CD4-positive, CD25-positive, alpha-beta regulatory T cell (primary cell): ENCODE measurements at regions not wholly inside any gene's neighbourhood (a gene's known extent, or its start where the extent isn't known, plus 50 kb on each side); places are given as distances from the start of the nearest gene placed in this dataset.
"Not testable (repeated sequence)": the region's sequence is repeated elsewhere in the genome, so short reads cannot be mapped to it uniquely, and the experiment has no call there.

Experiments
- ATAC-seq, 2 donors: fragments of 150-1000 bp; cut with Tn5 transposase; one replicate each; pipeline ENCODE4 v1.10.0; 2021; ENCODE audit warnings: low read depth in 2 of 2, moderate number of reproducible peaks in 2 of 2, moderate library complexity in 1 of 2
- DNase-seq, 3 donors: peaks; one replicate each; pipeline versions ENCODE4 v3.0.0 to v3.0.0-alpha.2; 2012 to 2022; ENCODE audit warnings: mixed read lengths in 1 of 3
- H3K27ac ChIP-seq: one replicate; pipeline ENCODE4 v1.7.0; 2013; ENCODE audit warnings: mild to moderate bottlenecking, low read length; ENCODE audit not compliant: insufficient read depth, poor library complexity, severe bottlenecking
- H3K27me3 ChIP-seq: one replicate; pipeline ENCODE4 v1.7.0; 2013; ENCODE audit warnings: low read length; ENCODE audit not compliant: control insufficient read depth, insufficient read depth
- H3K36me3 ChIP-seq: one replicate; pipeline ENCODE4 v1.7.0; 2013; ENCODE audit warnings: mild to moderate bottlenecking, low read length, moderate library complexity; ENCODE audit not compliant: control insufficient read depth, insufficient read depth
- H3K4me1 ChIP-seq: 2 replicates; pipeline ENCODE4 v1.7.0; 2013; ENCODE audit warnings: mild to moderate bottlenecking, low read length; ENCODE audit not compliant: insufficient read depth, control insufficient read depth, poor library complexity, severe bottlenecking
- H3K4me3 ChIP-seq: one replicate; pipeline ENCODE4 v1.7.0; 2013; ENCODE audit warnings: low read depth, mild to moderate bottlenecking, low read length, moderate library complexity
- H3K9me3 ChIP-seq, 2 experiments: 1 replicate in 1 of 2; 2 replicates in 1 of 2; pipeline ENCODE4 v1.7.0; 2013; ENCODE audit warnings: low read length in 2 of 2, mild to moderate bottlenecking in 1 of 2, moderate library complexity in 1 of 2; ENCODE audit not compliant: control insufficient read depth in 2 of 2
- H3K27ac Mint-ChIP-seq, 3 donors: one replicate each; pipeline ENCODE4 v1.8.0; 2020 to 2022; ENCODE audit warnings: mild to moderate bottlenecking in 3 of 3, mixed read lengths in 3 of 3, moderate library complexity in 2 of 3
- H3K27me3 Mint-ChIP-seq: one replicate; pipeline ENCODE4 v1.8.0; 2022; ENCODE audit warnings: mild to moderate bottlenecking, mixed read lengths
- H3K36me3 Mint-ChIP-seq: one replicate; pipeline ENCODE4 v1.8.0; 2020; ENCODE audit warnings: mixed read lengths
- H3K4me1 Mint-ChIP-seq, 4 donors: one replicate each; pipeline ENCODE4 v1.8.0; 2020 to 2022; ENCODE audit warnings: mixed read lengths in 4 of 4, mild to moderate bottlenecking in 1 of 4
- H3K4me3 Mint-ChIP-seq, 4 donors: one replicate each; pipeline ENCODE4 v1.8.0; 2020 to 2022; ENCODE audit warnings: mild to moderate bottlenecking in 4 of 4, mixed read lengths in 4 of 4, moderate library complexity in 3 of 4
- H3K9me3 Mint-ChIP-seq, 7 donors: one replicate each; pipeline ENCODE4 v1.8.0; 2020 to 2022; ENCODE audit warnings: mixed read lengths in 7 of 7, mild to moderate bottlenecking in 3 of 7, moderate library complexity in 2 of 7

- DNase-seq, H3K27me3 Mint-ChIP-seq, H3K36me3 Mint-ChIP-seq, H3K27ac ChIP-seq, H3K27ac Mint-ChIP-seq, H3K4me3 ChIP-seq, H3K9me3 ChIP-seq, H3K4me1 Mint-ChIP-seq, H3K27me3 ChIP-seq, ATAC-seq, H3K4me1 ChIP-seq, H3K4me3 Mint-ChIP-seq, H3K36me3 ChIP-seq: not testable (repeated sequence)
- peaks cover 1 to 40% (median 10%) of the 10 kb centered on the region in 7 donors for H3K9me3 Mint-ChIP-seq
Observed at GRCh38 chr7:97234494-97234893, 117.0 kb downstream of the SDHAF3 start.

GRCh38 chr7:97246317-97246716, 128.8 kb downstream of the SDHAF3 start:
- Mint-ChIP-seq H3K9me3 (peaks cover 3 to 13% (median 6%) of the 10 kb centered on the region in 7 donors), H3K4me3 (no peak overlapping the region), H3K27me3 (peaks cover 4% of the 10 kb centered on the region), H3K36me3 (no peaks in the 10 kb centered on the region), H3K4me1 (no peaks in the 10 kb centered on the region), H3K27ac (no peak overlapping the region)
- ATAC-seq (no peak), DNase-seq (no peak)
- Histone ChIP-seq H3K27ac (no peak overlapping the region), H3K9me3 (no peaks in the 10 kb centered on the region), H3K27me3 (no peaks in the 10 kb centered on the region), H3K36me3 (no peaks in the 10 kb centered on the region), H3K4me1 (no peaks in the 10 kb centered on the region), H3K4me3 (no peak overlapping the region)

- H3K27ac Mint-ChIP-seq, H3K27me3 Mint-ChIP-seq, H3K4me1 Mint-ChIP-seq, H3K9me3 Mint-ChIP-seq, H3K36me3 Mint-ChIP-seq, H3K4me3 Mint-ChIP-seq, H3K4me3 ChIP-seq, DNase-seq, H3K4me1 ChIP-seq, H3K27me3 ChIP-seq, H3K9me3 ChIP-seq, ATAC-seq, H3K27ac ChIP-seq, H3K36me3 ChIP-seq: not testable (repeated sequence)
Observed at GRCh38 chr7:97258187-97258586, 140.7 kb downstream of the SDHAF3 start.

GRCh38 chr7:97269741-97270140, 152.2 kb downstream of the SDHAF3 start:
- H3K36me3 ChIP-seq, result no peaks in the 10 kb centered on the region
- Mint-ChIP-seq H3K27ac (no peak overlapping the region), H3K9me3 (peaks cover 0 to 7% (median 0%) of the 10 kb centered on the region in 7 donors), H3K27me3 (peaks cover 5% of the 10 kb centered on the region), H3K4me3 (no peak overlapping the region), H3K4me1 (no peaks in the 10 kb centered on the region), H3K36me3 (no peaks in the 10 kb centered on the region)
- no peaks in the 10 kb centered on the region for H3K9me3 ChIP-seq
- no peak for DNase-seq
- H3K4me3 ChIP-seq, result no peak overlapping the region
- no peak overlapping the region for H3K27ac ChIP-seq
- ATAC-seq, result no peak
- H3K4me1 ChIP-seq, result no peaks in the 10 kb centered on the region
- H3K27me3 ChIP-seq, result no peaks in the 10 kb centered on the region

- H3K4me3 ChIP-seq, result no peak overlapping the region
- DNase-seq (no peak), ATAC-seq (no peak)
- no peaks in the 10 kb centered on the region for H3K36me3 ChIP-seq
- H3K27ac ChIP-seq, result no peak overlapping the region
- H3K9me3 ChIP-seq, result no peaks in the 10 kb centered on the region
- H3K27me3 ChIP-seq, result no peaks in the 10 kb centered on the region
- Mint-ChIP-seq H3K4me3 (no peak overlapping the region), H3K27me3 (peaks cover 5% of the 10 kb centered on the region), H3K36me3 (no peaks in the 10 kb centered on the region), H3K9me3 (peaks cover 0 to 7% (median 0%) of the 10 kb centered on the region in 7 donors), H3K27ac (no peak overlapping the region), H3K4me1 (no peaks in the 10 kb centered on the region)
- H3K4me1 ChIP-seq, result no peaks in the 10 kb centered on the region
Observed at GRCh38 chr7:97270280-97270679, 152.8 kb downstream of the SDHAF3 start.

GRCh38 chr7:97271619-97272018, 154.1 kb downstream of the SDHAF3 start:
- ATAC-seq (no peak), DNase-seq (no peak)
- Mint-ChIP-seq H3K36me3 (no peaks in the 10 kb centered on the region), H3K4me1 (no peaks in the 10 kb centered on the region), H3K4me3 (no peak overlapping the region), H3K9me3 (peaks cover 0 to 7% (median 0%) of the 10 kb centered on the region in 7 donors), H3K27ac (no peak overlapping the region), H3K27me3 (peaks cover 5% of the 10 kb centered on the region)
- H3K36me3 ChIP-seq, result no peaks in the 10 kb centered on the region
- H3K4me3 ChIP-seq, result no peak overlapping the region
- H3K9me3 ChIP-seq, result no peaks in the 10 kb centered on the region
- H3K4me1 ChIP-seq, result no peaks in the 10 kb centered on the region
- no peaks in the 10 kb centered on the region for H3K27me3 ChIP-seq
- no peak overlapping the region for H3K27ac ChIP-seq

GRCh38 chr7:97272237-97272975, 154.9 kb downstream of the SDHAF3 start:
- H3K4me1 ChIP-seq, result no peaks in the 10 kb centered on the region
- DNase-seq (no peak), ATAC-seq (no peak)
- H3K27me3 ChIP-seq, result no peaks in the 10 kb centered on the region
- no peak overlapping the region for H3K27ac Mint-ChIP-seq
- H3K9me3 Mint-ChIP-seq, result peaks cover 0 to 7% (median 0%) of the 10 kb centered on the region in 7 donors
- no peaks in the 10 kb centered on the region for H3K9me3 ChIP-seq
- H3K4me3 Mint-ChIP-seq, result no peak overlapping the region
- H3K36me3 Mint-ChIP-seq, result no peaks in the 10 kb centered on the region
- no peak overlapping the region for H3K27ac ChIP-seq
- no peaks in the 10 kb centered on the region for H3K36me3 ChIP-seq
- no peak overlapping the region for H3K4me3 ChIP-seq
- H3K4me1 Mint-ChIP-seq, result no peaks in the 10 kb centered on the region
- peaks cover 5% of the 10 kb centered on the region for H3K27me3 Mint-ChIP-seq

GRCh38 chr7:97275475-97275874, 158.0 kb downstream of the SDHAF3 start:
- H3K9me3 ChIP-seq, result no peaks in the 10 kb centered on the region
- peaks cover 0 to 4% (median 0%) of the 10 kb centered on the region in 7 donors for H3K9me3 Mint-ChIP-seq
- no peak overlapping the region for H3K27ac Mint-ChIP-seq
- no peak overlapping the region for H3K4me3 Mint-ChIP-seq
- no peaks in the 10 kb centered on the region for H3K36me3 Mint-ChIP-seq
- H3K27ac ChIP-seq, result no peak overlapping the region
- ATAC-seq, result no peak
- H3K36me3 ChIP-seq, result no peaks in the 10 kb centered on the region
- no peaks in the 10 kb centered on the region for H3K4me1 ChIP-seq
- H3K4me1 Mint-ChIP-seq, result no peaks in the 10 kb centered on the region
- DNase-seq, result no peak
- H3K27me3 Mint-ChIP-seq, result peaks cover 5% of the 10 kb centered on the region
- no peak overlapping the region for H3K4me3 ChIP-seq
- no peaks in the 10 kb centered on the region for H3K27me3 ChIP-seq
